Lower lobe of right lung (tissue), 2 donors: ENCODE measurements at regions not wholly inside any gene's neighbourhood (a gene's known extent, or its start where the extent isn't known, plus 50 kb on each side); places are given as distances from the start of the nearest gene placed in this dataset.

Experiments used
- ATAC-seq, 2 donors: fragments of 200-7000 bp; cut with Tn5 transposase; one replicate each; pipeline ENCODE4 v1.9.1; 2020 to 2022; ENCODE audit warnings: mild to moderate bottlenecking in 2 of 2, moderate library complexity in 2 of 2
- DNase-seq: peaks from one replicate; pipeline ENCODE4 v3.0.0-alpha.2; 2020
- H3K27ac ChIP-seq: fragments of 200-600 bp; one replicate; pipeline ENCODE4 v1.8.0; 2022
- H3K27me3 ChIP-seq: fragments of 200-600 bp; one replicate; pipeline ENCODE4 v1.8.0; 2022; ENCODE audit warnings: low read depth
- H3K36me3 ChIP-seq: fragments of 200-600 bp; one replicate; pipeline ENCODE4 v1.8.0; 2022; ENCODE audit warnings: mild to moderate bottlenecking
- H3K4me1 ChIP-seq: fragments of 200-600 bp; one replicate; pipeline ENCODE4 v1.8.0; 2022
- H3K4me3 ChIP-seq: fragments of 200-600 bp; one replicate; pipeline ENCODE4 v1.8.0; 2022; ENCODE audit warnings: mild to moderate bottlenecking
- H3K9me3 ChIP-seq: fragments of 200-600 bp; one replicate; pipeline ENCODE4 v1.8.0; 2022
- intact Hi-C: fragments of 100-400 bp; cut with DNase I; formaldehyde crosslinking; loops from one replicate; pipeline ENCODE4 v1.11.0; 2022
- TF ChIP-seq, protein P1 (sequence below): fragments of 200-600 bp; IDR thresholded peaks from one replicate; pipeline ENCODE4 v1.8.0; 2022; ENCODE audit warnings: antibody characterized with exemption, mild to moderate bottlenecking
- donor health status: DM: no; HTN: yes; CAD: no; lungs with severe emphysema.

- TF ChIP-seq, protein P1, sequence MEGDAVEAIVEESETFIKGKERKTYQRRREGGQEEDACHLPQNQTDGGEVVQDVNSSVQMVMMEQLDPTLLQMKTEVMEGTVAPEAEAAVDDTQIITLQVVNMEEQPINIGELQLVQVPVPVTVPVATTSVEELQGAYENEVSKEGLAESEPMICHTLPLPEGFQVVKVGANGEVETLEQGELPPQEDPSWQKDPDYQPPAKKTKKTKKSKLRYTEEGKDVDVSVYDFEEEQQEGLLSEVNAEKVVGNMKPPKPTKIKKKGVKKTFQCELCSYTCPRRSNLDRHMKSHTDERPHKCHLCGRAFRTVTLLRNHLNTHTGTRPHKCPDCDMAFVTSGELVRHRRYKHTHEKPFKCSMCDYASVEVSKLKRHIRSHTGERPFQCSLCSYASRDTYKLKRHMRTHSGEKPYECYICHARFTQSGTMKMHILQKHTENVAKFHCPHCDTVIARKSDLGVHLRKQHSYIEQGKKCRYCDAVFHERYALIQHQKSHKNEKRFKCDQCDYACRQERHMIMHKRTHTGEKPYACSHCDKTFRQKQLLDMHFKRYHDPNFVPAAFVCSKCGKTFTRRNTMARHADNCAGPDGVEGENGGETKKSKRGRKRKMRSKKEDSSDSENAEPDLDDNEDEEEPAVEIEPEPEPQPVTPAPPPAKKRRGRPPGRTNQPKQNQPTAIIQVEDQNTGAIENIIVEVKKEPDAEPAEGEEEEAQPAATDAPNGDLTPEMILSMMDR: no peak
Observed at GRCh38 chr9:12961276-12961809, 186.5 kb downstream of the LURAP1L start.

DNA sequence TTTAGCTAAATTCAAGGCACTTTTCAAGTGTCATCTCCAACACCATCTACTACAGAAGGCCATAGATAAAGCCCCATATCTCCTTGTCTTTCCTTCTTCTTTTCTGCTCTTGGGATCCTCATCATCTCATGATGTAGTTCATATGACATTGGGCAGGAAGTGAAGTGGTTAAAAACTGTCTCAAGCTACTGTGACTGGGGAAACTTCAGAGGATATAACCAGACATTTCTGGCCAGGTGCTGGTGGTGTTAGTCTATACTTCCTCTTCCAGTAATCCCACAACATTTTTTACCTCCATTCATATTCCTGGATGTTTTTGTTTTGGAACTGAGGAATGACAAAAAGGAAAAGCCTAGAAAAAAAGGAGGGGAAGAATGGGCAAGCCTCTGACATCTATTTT lies 188.7 kb downstream of the LURAP1L start:
- intact Hi-C loops: no loop called here
- H3K27ac ChIP-seq: no peak overlapping the region
- H3K36me3 ChIP-seq: no peaks in the 10 kb centered on the region
- H3K4me3 ChIP-seq: no peak overlapping the region
- DNase-seq (no peak), ATAC-seq (no peak)
- H3K4me1 ChIP-seq: no peaks in the 10 kb centered on the region
- H3K9me3 ChIP-seq: peaks cover 3% of the 10 kb centered on the region
- H3K27me3 ChIP-seq: no peaks in the 10 kb centered on the region
- TF ChIP-seq, protein P1: no peak

More at GRCh38 chr9:12961276-12961809, 186.5 kb downstream of the LURAP1L start:
- DNase-seq: no peak
- Histone ChIP-seq H3K27me3 (no peaks in the 10 kb centered on the region), H3K4me3 (no peak overlapping the region), H3K4me1 (no peaks in the 10 kb centered on the region), H3K36me3 (no peaks in the 10 kb centered on the region), H3K27ac (no peak overlapping the region), H3K9me3 (peaks cover 7% of the 10 kb centered on the region)
- no peak for ATAC-seq
- intact Hi-C loops: no loop called here

GRCh38 chr9:12964271-12964670 lies 189.5 kb downstream of the LURAP1L start:
- DNase-seq: no peak
- Histone ChIP-seq H3K4me3 (no peak overlapping the region), H3K27me3 (no peaks in the 10 kb centered on the region), H3K27ac (no peak overlapping the region), H3K36me3 (no peaks in the 10 kb centered on the region), H3K9me3 (no peaks in the 10 kb centered on the region), H3K4me1 (no peaks in the 10 kb centered on the region)
- ATAC-seq: no peak
- intact Hi-C loops: no loop called here
- TF ChIP-seq, protein P1: no peak

DNA sequence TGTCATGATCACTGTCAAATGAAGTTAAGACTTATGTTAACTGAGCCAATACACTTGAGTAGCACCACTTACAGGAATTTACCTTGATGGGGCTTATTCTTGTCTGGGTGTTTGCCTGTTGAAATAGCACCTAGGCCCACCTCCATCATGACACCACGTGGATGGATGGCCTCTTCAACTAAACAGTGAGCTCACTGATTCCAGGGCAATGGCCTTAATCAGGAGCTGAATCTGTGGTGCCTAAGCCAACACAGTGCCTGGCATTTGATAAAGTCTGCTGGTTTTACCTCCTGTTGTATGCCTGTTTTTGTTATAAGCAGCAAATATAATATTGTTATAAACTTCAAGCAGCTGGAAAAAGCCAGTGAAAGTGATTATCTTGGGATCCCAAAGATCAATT lies 190.5 kb downstream of the LURAP1L start:
- intact Hi-C loops: no loop called here
- no peaks in the 10 kb centered on the region for H3K36me3 ChIP-seq
- no peak for ATAC-seq
- DNase-seq: no peak
- H3K4me1 ChIP-seq: no peaks in the 10 kb centered on the region
- no peaks in the 10 kb centered on the region for H3K27me3 ChIP-seq
- no peak overlapping the region for H3K27ac ChIP-seq
- TF ChIP-seq, protein P1: no peak
- H3K9me3 ChIP-seq: no peaks in the 10 kb centered on the region
- no peak overlapping the region for H3K4me3 ChIP-seq

DNA sequence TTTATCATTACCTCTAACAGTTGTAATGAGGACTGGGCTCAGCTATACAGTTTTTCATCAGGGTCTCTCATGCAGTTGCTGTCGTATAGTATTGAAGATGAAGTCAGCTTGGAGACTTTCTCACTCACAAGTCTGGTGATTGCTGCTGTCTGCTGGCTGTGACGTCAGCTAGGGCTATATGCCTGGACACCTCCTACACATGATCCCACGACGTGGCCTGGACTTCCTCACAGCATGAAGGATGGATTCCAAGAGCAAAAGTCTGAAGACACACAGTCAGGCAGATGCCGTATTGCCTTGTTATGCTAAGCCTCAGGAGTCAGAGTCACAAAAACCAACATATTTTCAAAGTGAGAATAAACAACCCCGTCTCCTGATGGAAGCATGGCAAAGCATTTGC lies 193.3 kb downstream of the LURAP1L start:
- TF ChIP-seq, protein P1: no peak
- H3K4me3 ChIP-seq: no peak overlapping the region
- no peak for ATAC-seq
- no peaks in the 10 kb centered on the region for H3K4me1 ChIP-seq
- no peak for DNase-seq
- intact Hi-C loops: no loop called here
- no peak overlapping the region for H3K27ac ChIP-seq
- H3K9me3 ChIP-seq: no peaks in the 10 kb centered on the region
- H3K36me3 ChIP-seq: no peaks in the 10 kb centered on the region
- H3K27me3 ChIP-seq: no peaks in the 10 kb centered on the region
